Calu3 (cell line): ENCODE measurements at regions not wholly inside any gene's neighbourhood (a gene's known extent, or its start where the extent isn't known, plus 50 kb on each side); places are given as distances from the start of the nearest gene placed in this dataset.

Experiments
- BruUV-seq: library from RNA; stranded (reverse); fragments of 400-500 nt; replicated peaks from 2 replicates; lab custom pipeline; 2021; lab: Mats Ljungman, UMichigan
- CTCF ChIA-PET: fragments of 300-600 bp; sonication (Branson Sonifier 250); formaldehyde crosslinking; loops from one replicate; lab custom pipeline; 2022; ENCODE audit warnings: antibody characterized with exemption; lab: Charles Lee
- DNase-seq: peaks from one replicate; pipeline ENCODE4 v3.0.0; 2022
- H3K27ac Mint-ChIP-seq: one replicate; pipeline ENCODE4 v1.8.0; 2022; ENCODE audit warnings: mixed read lengths; ENCODE audit not compliant: unreplicated experiment
- H3K27me3 Mint-ChIP-seq: one replicate; pipeline ENCODE4 v1.8.0; 2022; ENCODE audit warnings: mixed read lengths; ENCODE audit not compliant: unreplicated experiment
- H3K36me3 Mint-ChIP-seq: one replicate; pipeline ENCODE4 v1.8.0; 2022; ENCODE audit warnings: mild to moderate bottlenecking, moderate library complexity, mixed read lengths; ENCODE audit not compliant: insufficient read depth, unreplicated experiment
- H3K4me1 Mint-ChIP-seq: one replicate; pipeline ENCODE4 v1.8.0; 2022; ENCODE audit warnings: mild to moderate bottlenecking, low read depth, mixed read lengths; ENCODE audit not compliant: unreplicated experiment
- H3K4me3 Mint-ChIP-seq: one replicate; pipeline ENCODE4 v1.8.0; 2022; ENCODE audit warnings: mild to moderate bottlenecking, low read depth, moderate library complexity, mixed read lengths; ENCODE audit not compliant: unreplicated experiment
- H3K9me3 Mint-ChIP-seq: one replicate; pipeline ENCODE4 v1.8.0; 2022; ENCODE audit warnings: low read depth, mixed read lengths; ENCODE audit not compliant: unreplicated experiment
- CTCF ChIP-seq: fragments of 200-600 bp; IDR thresholded peaks from one replicate; pipeline ENCODE4 v1.8.0; 2022; ENCODE audit warnings: antibody characterized with exemption; ENCODE audit not compliant: unreplicated experiment
- intact Hi-C: fragments of 100-400 bp; cut with micrococcal nuclease; formaldehyde crosslinking; loops from one replicate; pipeline ENCODE4 v1.10.0; 2022; ENCODE audit not compliant: unreplicated experiment

GRCh38 chr14:104467641-104468040 lies 111.9 kb upstream of the C14orf180 start:
- Mint-ChIP-seq H3K27me3 (peaks cover 98% of the 10 kb centered on the region), H3K27ac (no peak overlapping the region), H3K4me1 (no peaks in the 10 kb centered on the region), H3K4me3 (no peak overlapping the region), H3K36me3 (no peaks in the 10 kb centered on the region), H3K9me3 (no peaks in the 10 kb centered on the region)
- TF ChIP-seq CTCF = no peak
- no TSS peak for BruUV-seq
- DNase-seq = no peak
- intact Hi-C loops = no loop called here
- CTCF ChIA-PET = no interaction called here

- intact Hi-C loops = no loop called here
- Mint-ChIP-seq H3K27me3 (peaks cover 94% of the 10 kb centered on the region), H3K36me3 (no peaks in the 10 kb centered on the region), H3K4me1 (no peaks in the 10 kb centered on the region), H3K9me3 (no peaks in the 10 kb centered on the region), H3K4me3 (no peak overlapping the region), H3K27ac (no peak overlapping the region)
- BruUV-seq = no TSS peak
- no peak for TF ChIP-seq CTCF
- CTCF ChIA-PET = no interaction called here
- DNase-seq = no peak
These were observed 110.0 kb upstream of the C14orf180 start for GRCh38 chr14:104469591-104469990.

GRCh38 chr14:104470588-104470987 lies 109.0 kb upstream of the C14orf180 start:
- no peak for TF ChIP-seq CTCF
- BruUV-seq = no TSS peak
- peaks cover 90% of the 10 kb centered on the region for H3K27me3 Mint-ChIP-seq
- no peaks in the 10 kb centered on the region for H3K4me1 Mint-ChIP-seq
- H3K4me3 Mint-ChIP-seq = no peak overlapping the region
- intact Hi-C loops = no loop called here
- no peak for DNase-seq
- no peaks in the 10 kb centered on the region for H3K36me3 Mint-ChIP-seq
- no peak overlapping the region for H3K27ac Mint-ChIP-seq
- H3K9me3 Mint-ChIP-seq = no peaks in the 10 kb centered on the region
- CTCF ChIA-PET = no interaction called here

GRCh38 chr14:104471114-104471513 lies 108.5 kb upstream of the C14orf180 start:
- H3K27me3 Mint-ChIP-seq = peaks cover 85% of the 10 kb centered on the region
- H3K4me3 Mint-ChIP-seq = no peak overlapping the region
- intact Hi-C loops = no loop called here
- no peaks in the 10 kb centered on the region for H3K36me3 Mint-ChIP-seq
- H3K9me3 Mint-ChIP-seq = no peaks in the 10 kb centered on the region
- CTCF ChIA-PET = no interaction called here
- DNase-seq = no peak
- TF ChIP-seq CTCF = no peak
- H3K27ac Mint-ChIP-seq = no peak overlapping the region
- H3K4me1 Mint-ChIP-seq = no peaks in the 10 kb centered on the region
- no TSS peak for BruUV-seq
